ENCODE measurements at regions not wholly inside any gene's neighbourhood (a gene's known extent, or its start where the extent isn't known, plus 50 kb on each side); places are given as distances from the start of the nearest gene placed in this dataset.
"Not testable (repeated sequence)": the region's sequence is repeated elsewhere in the genome, so short reads cannot be mapped to it uniquely, and the experiment has no call there.

- not testable (repeated sequence) for DNase-seq (ENCODE audit: low read depth in 2 of 2)
Observed at GRCh38 chr10:91003379-91003778, 82.5 kb upstream of the ANKRD1 start.

GRCh38 chr10:91005276-91005675 is 84.4 kb upstream of the ANKRD1 start:
- DNase-seq (ENCODE audit: low read depth in 2 of 2) = not testable (repeated sequence)

- peak; percentile 30 to 54 for DNase-seq (ENCODE audit: low read depth in 2 of 2)
Observed at GRCh38 chr10:91006001-91006751, 85.3 kb upstream of the ANKRD1 start.

GRCh38 chr10:91006752-91007346 is 86.0 kb upstream of the ANKRD1 start:
- DNase-seq (ENCODE audit: low read depth in 2 of 2) = no peak

GRCh38 chr10:91007655-91008054 is 86.8 kb upstream of the ANKRD1 start:
- no peak for DNase-seq (ENCODE audit: low read depth in 2 of 2)

- DNase-seq (ENCODE audit: low read depth in 2 of 2) = no peak
Observed at GRCh38 chr10:91009121-91009520, 88.2 kb upstream of the ANKRD1 start.

- no peak for DNase-seq (ENCODE audit: low read depth in 2 of 2)
Observed at GRCh38 chr10:91010952-91011351, 90.1 kb upstream of the ANKRD1 start.

- DNase-seq (ENCODE audit: low read depth in 2 of 2) = no peak
Observed at GRCh38 chr10:91012502-91012901, 91.6 kb upstream of the ANKRD1 start.

GRCh38 chr10:91013985-91014384 is 93.1 kb upstream of the ANKRD1 start:
- no peak for DNase-seq (ENCODE audit: low read depth in 2 of 2)

GRCh38 chr10:91017198-91017597 is 96.3 kb upstream of the ANKRD1 start:
- DNase-seq (ENCODE audit: low read depth in 2 of 2) = no peak

GRCh38 chr10:91021901-91022300 is 101.0 kb upstream of the ANKRD1 start:
- DNase-seq (ENCODE audit: low read depth in 2 of 2) = no peak

GRCh38 chr10:91022390-91022789 is 101.5 kb upstream of the ANKRD1 start:
- no peak for DNase-seq (ENCODE audit: low read depth in 2 of 2)

- DNase-seq (ENCODE audit: low read depth in 2 of 2) = no peak
Observed at GRCh38 chr10:91022924-91023699, 102.2 kb upstream of the ANKRD1 start.

- no peak for DNase-seq (ENCODE audit: low read depth in 2 of 2)
Observed at GRCh38 chr10:91023700-91024398, 103.0 kb upstream of the ANKRD1 start.

GRCh38 chr10:91024541-91024940 is 103.7 kb upstream of the ANKRD1 start:
- DNase-seq (ENCODE audit: low read depth in 2 of 2) = no peak

- no peak for DNase-seq (ENCODE audit: low read depth in 2 of 2)
Observed at GRCh38 chr10:91032611-91033206, 111.8 kb upstream of the ANKRD1 start.

GRCh38 chr10:91033324-91033950 is 112.5 kb upstream of the ANKRD1 start:
- DNase-seq (ENCODE audit: low read depth in 2 of 2) = no peak

- DNase-seq (ENCODE audit: low read depth in 2 of 2) = peak in 1 of 2 experiments; percentile 0
Observed at GRCh38 chr10:91034042-91034441, 113.2 kb upstream of the ANKRD1 start.

- DNase-seq (ENCODE audit: low read depth in 2 of 2) = no peak
Observed at GRCh38 chr10:91034494-91035159, 113.7 kb upstream of the ANKRD1 start.

GRCh38 chr10:91035650-91036292 is 114.9 kb upstream of the ANKRD1 start:
- no peak for DNase-seq (ENCODE audit: low read depth in 2 of 2)

Data from stimulated activated CD4-positive, alpha-beta T cell treated with anti-CD3 and anti-CD28 coated beads, Interleukin-12 subunit alpha, Interleukin-12 subunit beta, amount 100 ng/mL, for 24 hours (primary cell).